Brain microvascular endothelial cell (primary cell): ENCODE measurements at regions not wholly inside any gene's neighbourhood (a gene's known extent, or its start where the extent isn't known, plus 50 kb on each side); places are given as distances from the start of the nearest gene placed in this dataset.

ENCODE experiments used
- DNase-seq: peaks from one replicate; pipeline ENCODE4 v3.0.0-alpha.2; 2020
- H3K27ac ChIP-seq: fragments of 250-450 bp; sonication (Bioruptor Pico); 2 replicates; pipeline ENCODE4 v1.5.1; 2020; ENCODE audit warnings: mild to moderate bottlenecking, moderate library complexity
- H3K27me3 ChIP-seq: fragments of 250-450 bp; sonication (Bioruptor Pico); replicated peaks from 2 replicates; pipeline ENCODE4 v1.5.1; 2020; ENCODE audit warnings: mild to moderate bottlenecking
- H3K36me3 ChIP-seq: fragments of 250-450 bp; sonication (Bioruptor Pico); replicated peaks from 2 replicates; pipeline ENCODE4 v1.5.1; 2020; ENCODE audit warnings: mild to moderate bottlenecking
- H3K4me3 ChIP-seq: 2 replicates; pipeline ENCODE4 v1.5.1; 2011; ENCODE audit warnings: low read depth, mild to moderate bottlenecking, control low read depth, low read length, moderate library complexity
- in situ Hi-C: cut with HindIII; loops from 2 replicates; pipeline ENCODE4 v1.10.0; 2017; ENCODE audit warnings: low sequenced_read_pairs, low pct_ligation_motif_present
- TF ChIP-seq, protein P1 (sequence below): IDR thresholded peaks from 2 replicates; pipeline ENCODE4 v1.5.1; 2011; ENCODE audit warnings: low read depth, mild to moderate bottlenecking, moderate library complexity, low read length, control low read depth, inconsistent platforms; ENCODE audit errors: missing control alignments

DNA sequence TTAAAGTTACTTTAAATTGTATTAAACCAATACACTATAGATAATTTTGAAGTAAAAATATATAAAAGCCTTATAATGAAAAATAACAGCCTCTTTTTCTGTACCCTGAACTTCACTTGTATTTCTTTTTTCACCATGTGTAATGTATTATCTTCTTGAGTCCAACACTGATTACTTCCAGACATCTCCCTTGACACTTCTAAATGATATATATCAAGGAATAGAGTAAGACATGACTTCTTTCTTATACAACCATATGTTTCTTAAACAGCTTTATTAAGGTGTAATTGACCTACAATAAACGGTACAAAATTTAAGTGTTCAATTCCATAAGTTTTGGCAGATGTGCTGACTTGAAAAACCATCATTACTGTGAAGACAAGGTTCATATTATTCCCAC is 531.9 kb downstream of the OLFM4 start:
- no peaks in the 10 kb centered on the region for H3K36me3 ChIP-seq
- no peaks in the 10 kb centered on the region for H3K27me3 ChIP-seq
- H3K27ac ChIP-seq = no peak overlapping the region
- no peak for DNase-seq
- in situ Hi-C loops = no loop called here
- TF ChIP-seq, protein P1, sequence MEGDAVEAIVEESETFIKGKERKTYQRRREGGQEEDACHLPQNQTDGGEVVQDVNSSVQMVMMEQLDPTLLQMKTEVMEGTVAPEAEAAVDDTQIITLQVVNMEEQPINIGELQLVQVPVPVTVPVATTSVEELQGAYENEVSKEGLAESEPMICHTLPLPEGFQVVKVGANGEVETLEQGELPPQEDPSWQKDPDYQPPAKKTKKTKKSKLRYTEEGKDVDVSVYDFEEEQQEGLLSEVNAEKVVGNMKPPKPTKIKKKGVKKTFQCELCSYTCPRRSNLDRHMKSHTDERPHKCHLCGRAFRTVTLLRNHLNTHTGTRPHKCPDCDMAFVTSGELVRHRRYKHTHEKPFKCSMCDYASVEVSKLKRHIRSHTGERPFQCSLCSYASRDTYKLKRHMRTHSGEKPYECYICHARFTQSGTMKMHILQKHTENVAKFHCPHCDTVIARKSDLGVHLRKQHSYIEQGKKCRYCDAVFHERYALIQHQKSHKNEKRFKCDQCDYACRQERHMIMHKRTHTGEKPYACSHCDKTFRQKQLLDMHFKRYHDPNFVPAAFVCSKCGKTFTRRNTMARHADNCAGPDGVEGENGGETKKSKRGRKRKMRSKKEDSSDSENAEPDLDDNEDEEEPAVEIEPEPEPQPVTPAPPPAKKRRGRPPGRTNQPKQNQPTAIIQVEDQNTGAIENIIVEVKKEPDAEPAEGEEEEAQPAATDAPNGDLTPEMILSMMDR = no peak
- no peak overlapping the region for H3K4me3 ChIP-seq

DNA sequence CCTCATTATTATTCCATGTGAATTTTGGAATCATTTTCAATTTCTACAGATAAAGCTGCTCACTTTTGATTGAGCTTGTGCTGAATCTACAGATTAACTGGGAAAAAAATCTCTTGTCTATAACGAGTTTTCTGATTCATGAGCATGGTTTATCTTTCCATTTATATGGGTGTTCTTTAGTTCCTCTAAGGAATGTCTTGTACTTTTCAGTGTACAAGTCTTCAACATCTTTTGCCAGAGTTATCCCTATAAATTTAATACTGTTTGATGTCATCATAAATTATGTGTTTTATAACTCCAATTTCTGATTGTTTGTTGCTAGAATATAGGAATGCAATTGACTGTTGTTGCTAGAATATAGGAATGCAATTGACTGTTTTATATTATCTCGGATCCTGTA is 533.8 kb downstream of the OLFM4 start:
- in situ Hi-C loops = no loop called here
- no peak overlapping the region for H3K4me3 ChIP-seq
- H3K27me3 ChIP-seq = no peaks in the 10 kb centered on the region
- H3K27ac ChIP-seq = no peak overlapping the region
- no peak for DNase-seq
- H3K36me3 ChIP-seq = no peaks in the 10 kb centered on the region
- TF ChIP-seq, protein P1 = no peak

DNA sequence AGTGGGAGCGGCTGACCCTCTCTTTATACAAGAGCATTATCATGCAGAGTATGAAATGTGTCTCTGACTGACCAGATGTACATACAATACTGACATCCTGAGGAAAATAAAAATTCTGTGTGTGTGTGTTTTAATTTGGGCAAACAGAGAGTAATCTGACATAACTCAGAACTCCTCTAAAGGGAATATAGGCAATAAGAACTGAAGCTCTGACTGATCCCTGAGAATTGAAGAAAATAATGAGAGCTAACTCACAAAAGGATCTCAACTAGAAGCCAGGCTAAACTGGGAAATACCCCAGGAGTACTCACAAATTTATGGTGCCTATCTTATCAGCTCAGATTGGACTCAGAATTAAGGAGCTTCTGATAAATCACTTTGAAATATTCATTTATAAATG is 539.9 kb downstream of the OLFM4 start:
- TF ChIP-seq, protein P1 = no peak
- no peaks in the 10 kb centered on the region for H3K36me3 ChIP-seq
- no peak overlapping the region for H3K4me3 ChIP-seq
- H3K27ac ChIP-seq = no peak overlapping the region
- H3K27me3 ChIP-seq = no peaks in the 10 kb centered on the region
- in situ Hi-C loops = no loop called here
- DNase-seq = no peak

DNA sequence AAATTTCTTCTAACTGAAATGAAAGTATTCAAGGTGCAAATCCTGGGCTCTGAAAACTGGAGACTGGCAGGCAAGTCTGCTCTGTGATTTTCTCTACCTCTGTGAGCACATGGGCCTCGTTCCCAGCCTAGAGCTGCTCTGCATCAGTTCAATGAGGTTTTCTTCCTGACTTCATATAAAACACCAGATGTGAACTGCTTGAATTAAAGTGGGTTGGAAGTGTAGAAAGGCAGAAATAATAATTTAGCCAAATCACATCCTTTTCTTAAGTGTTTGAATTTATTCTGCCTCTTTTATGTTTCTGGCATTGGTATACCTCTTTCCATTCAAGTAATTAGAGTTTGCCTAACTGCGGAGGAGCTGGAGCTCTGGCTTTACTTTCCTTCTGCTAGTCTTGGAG is 540.8 kb downstream of the OLFM4 start:
- no peak for DNase-seq
- H3K36me3 ChIP-seq = no peaks in the 10 kb centered on the region
- no peak overlapping the region for H3K4me3 ChIP-seq
- no peak overlapping the region for H3K27ac ChIP-seq
- no peaks in the 10 kb centered on the region for H3K27me3 ChIP-seq
- TF ChIP-seq, protein P1 = no peak
- in situ Hi-C loops = no loop called here

DNA sequence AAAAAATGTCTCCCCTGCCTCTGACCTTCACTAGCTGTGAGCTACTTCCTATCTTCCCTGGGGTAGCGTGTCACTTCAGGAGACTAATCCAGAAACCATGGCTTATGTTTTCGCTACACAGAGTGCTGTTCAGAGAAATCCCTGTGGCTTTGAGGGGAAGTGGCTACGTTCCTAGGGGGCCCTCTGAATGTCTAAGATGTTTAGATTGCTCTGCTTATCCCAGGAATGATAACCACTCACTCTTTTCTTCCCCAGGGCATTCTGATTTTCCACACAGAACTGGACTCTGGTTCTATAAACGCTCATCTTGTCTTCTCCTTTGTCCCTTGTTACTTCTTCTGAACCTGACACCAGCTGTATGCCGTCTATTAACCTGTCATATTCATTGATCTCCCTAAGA is 572.5 kb downstream of the OLFM4 start:
- TF ChIP-seq, protein P1 = no peak
- in situ Hi-C loops = no loop called here
- no peak for DNase-seq
- Histone ChIP-seq H3K27me3 (no peaks in the 10 kb centered on the region), H3K36me3 (no peaks in the 10 kb centered on the region), H3K4me3 (no peak overlapping the region), H3K27ac (no peak overlapping the region)

DNA sequence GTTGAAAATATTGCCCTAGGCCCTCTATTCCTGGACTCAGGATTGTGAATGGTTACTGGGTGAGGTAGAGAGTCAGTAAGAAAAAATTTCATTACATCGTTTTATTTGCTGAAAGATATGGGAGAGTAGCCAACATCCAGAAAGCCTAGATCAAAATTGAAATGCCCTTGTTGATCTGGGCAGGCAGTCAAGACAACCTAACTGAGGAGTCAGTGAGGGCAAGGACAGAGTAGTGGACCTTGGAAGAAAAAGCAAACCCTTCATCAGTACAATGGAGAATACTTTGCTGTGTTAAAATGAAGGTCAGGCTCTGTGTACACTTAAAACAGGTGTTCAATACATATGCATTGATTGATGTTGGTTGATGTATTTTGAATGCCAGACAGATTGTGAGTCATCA is 576.7 kb downstream of the OLFM4 start:
- H3K4me3 ChIP-seq = no peak overlapping the region
- H3K27ac ChIP-seq = no peak overlapping the region
- TF ChIP-seq, protein P1 = no peak
- no peak for DNase-seq
- H3K27me3 ChIP-seq = no peaks in the 10 kb centered on the region
- in situ Hi-C loops = no loop called here
- H3K36me3 ChIP-seq = no peaks in the 10 kb centered on the region
